NT2/D1 (cell line): ENCODE measurements at regions not wholly inside any gene's neighbourhood (a gene's known extent, or its start where the extent isn't known, plus 50 kb on each side); places are given as distances from the start of the nearest gene placed in this dataset.
"Not testable (repeated sequence)": the region's sequence is repeated elsewhere in the genome, so short reads cannot be mapped to it uniquely, and the experiment has no call there.

Source experiments
- SUZ12 ChIP-seq: IDR thresholded peaks from 2 replicates; pipeline ENCODE4 v1.6.1; 2011; ENCODE audit not compliant: insufficient read length, insufficient read depth; ENCODE audit errors: extremely low read depth
- YY1 ChIP-seq: IDR thresholded peaks from 2 replicates; pipeline ENCODE4 v1.6.1; 2011; ENCODE audit not compliant: insufficient read length, insufficient read depth

GRCh38 chr15:77896147-77897112, 181.1 kb downstream of the TBC1D2B start:
- not testable (repeated sequence) for TF ChIP-seq YY1, SUZ12
